GM21717 (cell line): ENCODE measurements at regions not wholly inside any gene's neighbourhood (a gene's known extent, or its start where the extent isn't known, plus 50 kb on each side); places are given as distances from the start of the nearest gene placed in this dataset.

ENCODE experiments used
- ATAC-seq: cut with Tn5 transposase; IDR thresholded peaks from one replicate; pipeline ENCODE4 v1.9.1; 2021; ENCODE audit warnings: mild to moderate bottlenecking, moderate library complexity; ENCODE audit not compliant: unreplicated experiment

DNA sequence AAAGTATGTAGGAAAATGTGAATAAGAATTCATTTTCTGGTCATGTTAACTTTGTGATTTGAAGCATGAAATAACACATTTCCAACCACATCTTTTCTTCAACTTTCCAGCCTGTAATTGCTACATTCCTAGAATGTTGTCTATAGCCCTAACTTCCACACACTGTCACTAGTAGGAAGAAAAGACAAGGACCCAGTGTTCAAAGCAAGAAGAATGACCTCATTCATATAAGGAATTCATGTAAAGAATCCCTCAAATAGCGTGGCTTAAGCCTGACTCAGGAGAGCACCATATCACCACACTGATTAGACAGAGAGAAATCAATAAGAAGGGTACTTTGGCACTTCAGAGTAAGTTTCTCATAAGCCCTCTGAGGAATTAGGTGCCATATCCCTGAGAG is 318.7 kb upstream of the CHRM2 start:
- ATAC-seq = no peak

DNA sequence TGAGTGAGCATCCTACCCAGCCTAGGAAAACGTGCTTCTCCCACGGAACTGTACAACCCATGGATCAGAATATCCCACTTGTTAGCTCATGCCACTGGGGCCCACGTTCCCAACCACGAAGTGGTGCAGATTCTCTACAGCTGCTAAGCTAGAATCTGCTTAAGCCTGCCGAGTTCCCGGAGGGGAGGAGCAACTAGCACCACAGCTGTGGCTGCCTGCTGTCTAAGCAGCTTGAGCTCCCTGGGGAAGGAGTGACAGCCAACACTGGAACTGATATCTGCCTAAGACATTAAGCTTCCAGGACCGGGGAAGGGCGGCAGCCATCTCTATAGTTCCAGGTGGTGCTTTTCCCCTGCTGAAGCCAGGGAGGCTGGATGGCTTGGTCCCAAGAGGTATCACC is 334.7 kb upstream of the CHRM2 start:
- no peak for ATAC-seq

GRCh38 chr7:136530831-136531230 is 337.6 kb upstream of the CHRM2 start:
- ATAC-seq = no peak

DNA sequence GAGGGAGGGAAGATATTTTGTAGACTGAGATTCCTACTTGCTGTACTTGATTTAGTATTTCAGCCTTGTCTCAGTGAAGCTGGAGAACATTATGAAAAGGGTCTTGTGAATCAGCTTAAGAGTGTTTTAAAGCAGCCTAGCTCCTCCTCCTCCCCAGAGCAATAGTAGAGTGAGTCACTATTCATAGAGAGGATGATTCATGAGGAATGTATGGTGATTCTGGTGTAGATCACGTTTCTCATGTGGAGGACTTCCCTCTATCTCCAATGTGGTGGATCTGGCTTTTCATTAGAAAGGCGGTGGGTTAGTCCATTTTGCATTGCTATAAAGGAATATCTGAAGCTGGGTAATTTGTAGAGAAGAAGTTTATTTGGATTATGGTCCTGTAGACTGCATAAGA is 340.1 kb upstream of the CHRM2 start:
- ATAC-seq = no peak

DNA sequence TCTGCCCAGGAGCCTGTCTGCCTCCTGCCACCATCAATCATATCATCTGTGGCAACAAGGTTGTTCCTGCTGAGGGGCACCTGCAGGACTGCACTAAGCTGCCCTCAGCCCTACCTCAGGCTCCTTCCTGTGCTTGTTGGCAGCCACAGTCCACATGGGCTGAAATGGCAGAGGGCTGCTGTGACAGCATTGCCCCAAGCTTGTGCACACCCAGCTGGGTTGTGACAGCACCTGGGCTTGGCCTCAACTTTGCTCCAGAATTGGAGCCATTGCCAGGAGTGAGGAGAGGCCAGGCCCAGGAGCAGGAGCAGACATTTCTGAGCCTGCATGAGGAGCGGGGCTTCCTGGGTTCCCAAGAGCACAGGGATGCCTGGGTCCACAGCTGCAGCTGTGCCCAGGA is 340.9 kb upstream of the CHRM2 start:
- ATAC-seq = no peak

DNA sequence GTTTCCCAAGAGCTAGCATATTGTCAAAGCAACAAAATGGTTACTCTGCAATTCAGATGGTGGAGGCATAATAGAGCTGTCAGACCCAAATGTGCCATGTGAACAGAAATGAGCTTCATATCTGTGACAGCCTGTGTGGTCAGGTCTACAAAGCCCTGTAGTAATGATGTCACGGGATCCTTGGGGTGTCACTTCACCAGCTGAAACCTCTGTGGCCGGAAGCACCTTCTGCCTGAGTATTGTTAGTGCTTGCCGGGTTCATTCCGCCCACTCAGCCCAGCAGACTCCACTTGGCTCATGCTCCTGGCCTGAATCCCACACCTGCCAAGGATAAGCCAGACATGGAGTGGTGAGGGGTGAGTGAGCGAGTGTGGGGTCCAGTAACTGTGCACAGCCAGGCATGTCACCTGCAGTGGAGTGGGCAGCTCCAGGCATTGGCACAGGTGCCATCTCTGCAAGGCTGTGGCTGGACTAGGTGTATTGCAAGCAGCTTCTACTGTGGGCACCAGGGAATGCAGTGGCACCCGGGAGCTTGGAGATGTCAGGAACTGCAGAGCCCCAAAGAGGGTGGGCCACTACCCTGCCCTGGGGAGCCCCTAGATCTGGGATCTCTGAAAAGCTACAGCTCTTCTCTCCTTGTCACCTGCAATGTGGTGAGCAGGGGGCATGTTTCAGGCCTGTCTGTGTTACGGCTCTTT is 341.9 kb upstream of the CHRM2 start:
- ATAC-seq = no peak

GRCh38 chr7:136523571-136523970 is 344.9 kb upstream of the CHRM2 start:
- ATAC-seq = no peak

- ATAC-seq = no peak
Measured at GRCh38 chr7:136517971-136518370, 350.5 kb upstream of the CHRM2 start.

DNA sequence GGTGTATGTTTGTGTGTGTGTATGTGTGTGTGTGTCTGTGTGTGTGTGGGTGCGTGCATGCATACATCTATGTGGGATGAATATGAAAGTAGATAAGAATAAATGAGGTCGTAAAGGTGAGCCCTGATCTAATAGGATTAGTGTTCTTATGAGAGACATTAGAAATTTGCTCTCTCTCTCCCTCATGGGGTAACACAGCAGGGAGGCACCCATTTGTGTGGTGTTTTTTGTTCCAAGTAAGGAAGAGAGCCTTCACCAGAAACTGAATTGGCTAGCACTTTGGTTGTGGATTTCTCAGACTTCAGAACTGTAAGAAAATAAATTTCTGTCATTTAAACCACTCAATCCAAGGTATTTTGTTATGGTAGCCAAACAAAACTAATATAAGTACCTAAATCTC is 353.7 kb upstream of the CHRM2 start:
- ATAC-seq = no peak

DNA sequence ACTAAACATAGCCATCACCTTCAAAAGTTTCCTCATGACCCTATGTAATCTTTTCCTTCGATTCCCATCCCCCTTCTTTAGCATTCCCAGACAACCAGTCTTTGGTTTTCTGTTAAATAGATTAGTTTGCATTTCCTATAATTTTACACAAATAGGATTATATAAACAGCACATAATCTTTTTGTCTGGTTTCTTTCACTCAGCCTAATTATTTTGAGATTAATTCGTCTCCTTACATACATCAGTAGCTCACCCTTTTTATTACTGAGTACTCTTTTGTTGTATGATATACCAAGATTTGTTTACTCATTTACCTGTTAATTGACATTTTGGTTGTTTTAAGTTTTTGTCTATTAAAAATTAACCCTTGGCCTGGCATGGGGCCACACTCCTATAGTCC is 354.7 kb upstream of the CHRM2 start:
- ATAC-seq = no peak

DNA sequence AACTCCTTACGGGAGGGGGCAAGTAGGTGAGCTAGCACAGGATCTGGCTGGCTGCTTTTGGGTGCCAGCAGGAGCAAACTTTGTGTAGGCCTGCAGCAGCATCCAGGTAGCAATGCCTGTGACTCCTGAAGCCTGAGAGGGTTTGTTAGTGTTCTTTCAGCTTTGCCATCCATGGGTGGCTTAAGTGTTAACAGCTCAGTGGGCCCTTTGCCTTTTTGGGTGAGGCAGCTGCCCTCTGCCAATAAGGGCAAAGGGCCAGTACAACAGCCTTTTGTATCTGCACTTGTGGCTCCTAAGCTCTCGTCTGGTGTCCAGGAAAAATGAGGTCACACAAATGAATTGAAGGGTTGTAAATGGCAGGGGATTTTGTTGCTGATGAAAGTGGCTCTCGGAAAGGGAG is 359.0 kb upstream of the CHRM2 start:
- no peak for ATAC-seq

DNA sequence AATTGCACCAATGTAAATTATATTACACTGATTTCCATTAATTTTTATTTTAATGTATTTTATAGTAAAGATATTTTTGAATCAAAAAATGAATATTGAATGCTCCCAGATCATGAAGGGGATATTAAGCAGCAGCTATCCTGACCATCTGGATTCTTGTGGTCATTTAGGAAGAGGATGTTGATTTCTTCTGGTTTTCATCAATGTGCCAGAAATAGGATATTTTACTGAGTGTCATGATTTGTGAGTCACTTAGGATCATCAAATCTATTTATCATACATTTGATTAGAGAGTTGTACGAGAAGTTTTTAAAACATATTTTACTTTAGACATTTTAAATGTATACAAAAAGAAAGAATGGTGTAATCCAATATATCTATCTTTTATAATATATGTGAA is 366.3 kb upstream of the CHRM2 start:
- no peak for ATAC-seq

- no peak for ATAC-seq
Measured at GRCh38 chr7:136501151-136501550, 367.3 kb upstream of the CHRM2 start.

- ATAC-seq = no peak
Measured at GRCh38 chr7:136496551-136496950, 371.9 kb upstream of the CHRM2 start.

- ATAC-seq = no peak
Measured at GRCh38 chr7:136495081-136495480, 373.4 kb upstream of the CHRM2 start.

GRCh38 chr7:136492366-136492765 is 376.1 kb upstream of the CHRM2 start:
- ATAC-seq = no peak

GRCh38 chr7:136489808-136490207 is 378.6 kb upstream of the CHRM2 start:
- ATAC-seq = no peak

DNA sequence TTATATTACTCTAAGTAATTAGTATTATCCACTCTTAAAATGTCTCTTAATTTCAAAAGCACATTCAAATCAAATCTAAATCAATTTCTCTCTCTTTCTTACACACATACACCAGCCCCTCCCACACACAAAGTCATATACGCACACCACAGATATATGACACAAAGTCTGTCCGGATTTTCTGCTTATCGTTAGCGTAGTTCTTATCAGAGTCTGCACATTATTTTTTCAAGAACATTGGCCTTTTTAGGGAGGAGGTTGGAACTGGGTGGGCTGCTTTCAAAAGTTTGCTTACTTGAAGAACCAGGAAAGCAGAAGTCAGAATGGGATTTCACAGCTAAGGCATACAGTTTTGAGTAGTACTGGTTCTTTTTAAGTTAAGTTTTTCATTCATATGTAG is 387.6 kb upstream of the CHRM2 start:
- no peak for ATAC-seq

DNA sequence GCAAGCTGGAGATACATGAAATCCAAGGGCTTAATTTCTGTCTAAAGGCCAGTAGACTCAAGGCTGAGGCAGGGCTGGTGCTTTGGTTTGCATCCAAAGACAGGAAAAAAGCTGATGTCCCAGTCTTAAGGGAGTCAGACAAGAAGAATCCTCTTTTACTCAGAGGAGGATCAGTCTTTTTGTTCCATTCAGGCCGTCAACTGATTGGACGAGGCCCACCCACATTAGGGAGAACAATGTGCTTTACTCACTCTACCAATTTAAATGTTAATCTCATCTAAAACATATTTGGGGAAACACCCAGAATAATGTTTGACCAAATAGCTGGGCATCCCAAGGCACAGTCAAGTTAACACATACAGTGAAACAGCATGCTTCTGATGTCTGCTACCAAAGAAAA is 388.5 kb upstream of the CHRM2 start:
- ATAC-seq = no peak

DNA sequence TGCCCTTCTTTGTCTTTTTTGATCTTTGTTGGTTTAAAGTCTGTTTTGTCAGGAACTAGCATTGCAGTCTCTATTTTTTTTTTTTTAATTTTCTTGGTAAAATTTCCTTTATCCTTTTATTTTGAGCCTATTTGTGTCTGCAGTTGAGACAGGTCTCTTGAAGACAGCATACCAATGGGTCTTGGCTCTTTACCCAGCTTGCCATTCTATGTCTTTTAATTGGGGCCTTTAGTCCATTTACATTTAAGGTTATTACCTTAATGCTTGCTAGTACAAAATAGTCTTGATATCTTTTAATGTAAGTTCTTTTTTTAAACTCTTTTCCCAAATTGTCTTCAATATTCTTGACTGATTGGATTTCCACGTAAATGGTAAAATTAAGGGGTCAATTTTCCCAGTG is 398.3 kb upstream of the CHRM2 start:
- no peak for ATAC-seq

DNA sequence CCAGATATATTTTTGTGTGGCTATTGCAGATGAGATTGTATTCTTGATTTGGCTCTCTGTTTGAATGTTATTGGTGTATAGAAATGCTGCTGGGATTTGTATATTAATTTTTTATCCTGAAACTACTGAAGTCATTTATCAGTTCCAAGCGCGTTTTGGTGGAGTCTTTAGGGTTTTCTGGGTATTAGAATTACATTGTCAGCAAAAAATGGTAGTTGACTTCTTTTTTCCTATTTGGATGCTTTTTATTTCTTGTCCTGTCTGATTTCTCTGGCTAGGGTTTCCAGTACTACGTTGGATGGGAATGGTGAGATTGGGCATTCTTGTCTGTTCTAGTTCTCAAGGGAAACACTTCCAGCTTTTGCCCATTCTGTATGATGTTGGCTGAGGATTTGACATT is 415.5 kb upstream of the CHRM2 start:
- ATAC-seq = no peak

GRCh38 chr7:136446751-136447150 is 421.7 kb upstream of the CHRM2 start:
- no peak for ATAC-seq

- ATAC-seq = no peak
Measured at GRCh38 chr7:136441835-136442234, 426.6 kb upstream of the CHRM2 start.
